Adrenal gland (tissue), 9 donors: ENCODE measurements at regions not wholly inside any gene's neighbourhood (a gene's known extent, or its start where the extent isn't known, plus 50 kb on each side); places are given as distances from the start of the nearest gene placed in this dataset.

Source experiments
- DNase-seq, 7 donors: peaks; one replicate each; pipeline ENCODE4 v3.0.0-alpha.2; 2019 to 2020
- H3K27ac ChIP-seq, 5 donors: fragments of 200-600 bp; sonication (generic) in 4 of 5; 1 replicate in 3 of 5; 2 replicates in 2 of 5; pipeline versions ENCODE4 v1.5.1 to v1.8.0; 2016 to 2020; ENCODE audit warnings: mild to moderate bottlenecking in 1 of 5
- H3K27me3 ChIP-seq: fragments of 200-600 bp; 2 replicates; pipeline ENCODE4 v1.8.0; 2021
- H3K36me3 ChIP-seq, 2 donors: fragments of 200-600 bp; replicated peaks in 1 of 2; 1 replicate in 1 of 2; 2 replicates in 1 of 2; pipeline versions ENCODE4 v1.5.1 to v1.8.0; 2018 to 2022
- H3K4me1 ChIP-seq, 2 donors: fragments of 200-600 bp; replicated peaks in 1 of 2; 1 replicate in 1 of 2; 2 replicates in 1 of 2; pipeline versions ENCODE4 v1.5.1 to v1.8.0; 2018 to 2021
- H3K4me3 ChIP-seq, 4 donors: fragments of 200-600 bp; sonication (generic) in 3 of 4; one replicate each; pipeline ENCODE4 v1.5.1; 2016 to 2018
- H3K9me3 ChIP-seq, 3 donors: fragments of 200-600 bp; sonication (generic) in 1 of 3; replicated peaks in 1 of 3; 1 replicate in 2 of 3; 2 replicates in 1 of 3; pipeline versions ENCODE4 v1.5.1 to v1.8.0; 2016 to 2021
- POLR2A ChIP-seq, 2 donors: fragments of 450-650 bp; IDR thresholded peaks; one replicate each; pipeline ENCODE4 v1.6.1; 2017; ENCODE audit warnings: antibody characterized with exemption in 2 of 2, mild to moderate bottlenecking in 2 of 2, moderate library complexity in 1 of 2
- WGBS, 4 donors: extraction: QIAGEN DNeasy Blood & Tissue Kit in 2 of 4; methylation state at CpG; one replicate each; pipeline versions ENCODE4 v1.1.5 to v1.1.7; 2013 to 2017; 5-methylcytosine and 5-hydroxymethylcytosine counted together
- intact Hi-C, 2 donors: fragments of 100-400 bp; cut with DNase I; formaldehyde crosslinking; loops; one replicate each; pipeline versions ENCODE4 v1.14.1 to v1.15.0; 2022 to 2023
- TF ChIP-seq, protein P1 (sequence below), 6 experiments: fragments of 450-650 bp in 4 of 6; fragments of 200-600 bp in 2 of 6; sonication (generic) in 1 of 6; IDR thresholded peaks; 1 replicate in 5 of 6; 2 replicates in 1 of 6; pipeline versions ENCODE4 v1.5.1 to v1.8.0; 2016 to 2021; ENCODE audit warnings: antibody characterized with exemption in 6 of 6, mild to moderate bottlenecking in 2 of 6, moderate library complexity in 1 of 6
- donor health status: healthy with polysubstance abuse.
- donor health status: Bipolar disorder and iron deficiency.
- donor health status: DM: yes; HTN: yes; CAD: no.
- donor health status: DM: no; HTN: no; CAD: no.
- donor health status: DM: no; HTN: no; CAD: no.

- intact Hi-C loops: no loop called here
- Histone ChIP-seq H3K27ac (no peak overlapping the region), H3K9me3 (peaks cover 0 to 3% (median 0%) of the 10 kb centered on the region in 3 donors), H3K4me3 (no peak overlapping the region), H3K36me3 (no peaks in the 10 kb centered on the region), H3K27me3 (no peaks in the 10 kb centered on the region), H3K4me1 (no peaks in the 10 kb centered on the region)
- TF ChIP-seq POLR2A (IDR thresholded peaks at IDR 0.05): no peak
- TF ChIP-seq, protein P1, sequence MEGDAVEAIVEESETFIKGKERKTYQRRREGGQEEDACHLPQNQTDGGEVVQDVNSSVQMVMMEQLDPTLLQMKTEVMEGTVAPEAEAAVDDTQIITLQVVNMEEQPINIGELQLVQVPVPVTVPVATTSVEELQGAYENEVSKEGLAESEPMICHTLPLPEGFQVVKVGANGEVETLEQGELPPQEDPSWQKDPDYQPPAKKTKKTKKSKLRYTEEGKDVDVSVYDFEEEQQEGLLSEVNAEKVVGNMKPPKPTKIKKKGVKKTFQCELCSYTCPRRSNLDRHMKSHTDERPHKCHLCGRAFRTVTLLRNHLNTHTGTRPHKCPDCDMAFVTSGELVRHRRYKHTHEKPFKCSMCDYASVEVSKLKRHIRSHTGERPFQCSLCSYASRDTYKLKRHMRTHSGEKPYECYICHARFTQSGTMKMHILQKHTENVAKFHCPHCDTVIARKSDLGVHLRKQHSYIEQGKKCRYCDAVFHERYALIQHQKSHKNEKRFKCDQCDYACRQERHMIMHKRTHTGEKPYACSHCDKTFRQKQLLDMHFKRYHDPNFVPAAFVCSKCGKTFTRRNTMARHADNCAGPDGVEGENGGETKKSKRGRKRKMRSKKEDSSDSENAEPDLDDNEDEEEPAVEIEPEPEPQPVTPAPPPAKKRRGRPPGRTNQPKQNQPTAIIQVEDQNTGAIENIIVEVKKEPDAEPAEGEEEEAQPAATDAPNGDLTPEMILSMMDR (IDR thresholded peaks at IDR 0.05): no peak
- 68 to 70% (median 69%) methylated on average over 7 of the region's 7 CpGs for WGBS, 4 donors
- no peak for DNase-seq
Measured at GRCh38 chr21:18989953-18990495, 586.4 kb upstream of the TMPRSS15 start.

DNA sequence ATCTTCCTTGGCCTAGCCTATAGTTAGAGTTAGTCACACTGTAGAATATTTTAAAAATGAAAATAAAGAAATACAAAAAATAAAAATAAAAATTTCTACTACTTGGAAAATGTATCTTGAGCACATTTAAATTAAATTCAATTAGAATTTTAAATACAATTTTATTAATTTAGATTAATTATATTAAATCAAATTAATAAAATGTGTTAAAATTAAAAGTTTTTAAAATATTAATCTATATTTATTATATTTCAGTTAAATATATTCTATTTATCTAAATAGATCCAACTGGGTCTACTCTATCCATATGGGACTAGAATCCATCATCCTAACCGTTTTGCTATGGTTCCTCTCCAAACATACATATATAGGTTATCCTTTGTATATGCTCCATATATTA is 588.3 kb upstream of the TMPRSS15 start:
- Histone ChIP-seq H3K4me3 (no peak overlapping the region), H3K27ac (no peak overlapping the region), H3K4me1 (no peaks in the 10 kb centered on the region), H3K36me3 (no peaks in the 10 kb centered on the region), H3K9me3 (no peaks in the 10 kb centered on the region), H3K27me3 (no peaks in the 10 kb centered on the region)
- 59 to 70% (median 65%) methylated on average over 1 of the region's 1 CpG for WGBS, 4 donors
- TF ChIP-seq, protein P1 (IDR thresholded peaks at IDR 0.05): no peak
- no peak for DNase-seq
- intact Hi-C loops: no loop called here

GRCh38 chr21:19010251-19010650 is 606.7 kb upstream of the TMPRSS15 start:
- 62 to 74% (median 65%) methylated on average over 3 of the region's 3 CpGs for WGBS, 4 donors
- Histone ChIP-seq H3K4me3 (no peak overlapping the region), H3K36me3 (no peaks in the 10 kb centered on the region), H3K4me1 (no peaks in the 10 kb centered on the region), H3K9me3 (no peaks in the 10 kb centered on the region), H3K27ac (no peak overlapping the region), H3K27me3 (no peaks in the 10 kb centered on the region)
- intact Hi-C loops: no loop called here
- TF ChIP-seq, protein P1 (IDR thresholded peaks at IDR 0.05): no peak
- TF ChIP-seq POLR2A (IDR thresholded peaks at IDR 0.05): no peak
- DNase-seq: no peak

DNA sequence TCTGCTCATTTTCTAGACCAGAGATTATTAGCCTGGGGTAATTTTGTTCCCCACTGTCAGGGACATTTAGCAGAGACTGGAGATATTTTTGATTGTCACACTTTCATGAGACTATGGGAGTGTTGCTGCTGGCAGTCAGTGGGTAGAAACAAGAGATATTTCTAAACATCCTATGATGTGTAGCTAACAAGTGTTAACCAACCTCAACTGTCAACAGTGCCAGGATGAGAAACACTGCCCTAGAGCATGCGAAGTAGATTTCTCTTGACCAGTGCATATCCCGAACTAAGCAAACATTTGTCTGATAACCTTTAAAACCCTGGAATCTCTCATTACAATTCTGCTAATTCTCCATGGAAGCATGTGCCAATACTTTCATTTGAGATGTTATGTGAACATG is 607.4 kb upstream of the TMPRSS15 start:
- no peaks in the 10 kb centered on the region for H3K36me3 ChIP-seq
- H3K27ac ChIP-seq: no peak overlapping the region
- TF ChIP-seq, protein P1 (IDR thresholded peaks at IDR 0.05): no peak
- TF ChIP-seq POLR2A (IDR thresholded peaks at IDR 0.05): no peak
- WGBS, 4 donors: 47 to 79% (median 56%) methylated on average over 2 of the region's 2 CpGs
- DNase-seq: no peak
- no peak overlapping the region for H3K4me3 ChIP-seq
- no peaks in the 10 kb centered on the region for H3K4me1 ChIP-seq
- no peaks in the 10 kb centered on the region for H3K27me3 ChIP-seq
- intact Hi-C loops: no loop called here
- no peaks in the 10 kb centered on the region for H3K9me3 ChIP-seq
